DOHH2 (cell line): ENCODE measurements at regions not wholly inside any gene's neighbourhood (a gene's known extent, or its start where the extent isn't known, plus 50 kb on each side); places are given as distances from the start of the nearest gene placed in this dataset.

Experiments
- CTCF ChIP-seq: fragments of 200-600 bp; sonication (generic); IDR thresholded peaks from one replicate; pipeline ENCODE4 v1.5.1; 2014; ENCODE audit warnings: antibody characterized with exemption, mild to moderate bottlenecking, low read depth, low read length; ENCODE audit not compliant: poor library complexity, severe bottlenecking
- EZH2phosphoT487 ChIP-seq: fragments of 200-600 bp; sonication (generic); IDR thresholded peaks from 2 replicates; pipeline ENCODE4 v1.6.1; 2017; ENCODE audit warnings: borderline replicate concordance, mild to moderate bottlenecking, antibody characterized with exemption, low read length, moderate library complexity, mixed read lengths

GRCh38 chr14:83041224-83041623 is 1507.6 kb upstream of the SEL1L start:
- TF ChIP-seq CTCF: no peak
- TF ChIP-seq EZH2phosphoT487: no peak
